Gastrocnemius medialis (tissue), 4 donors: ENCODE measurements at regions not wholly inside any gene's neighbourhood (a gene's known extent, or its start where the extent isn't known, plus 50 kb on each side); places are given as distances from the start of the nearest gene placed in this dataset.

Experiments used
- CTCF ChIP-seq, 5 experiments: fragments of 450-650 bp in 3 of 5; fragments of 200-600 bp in 2 of 5; sonication (generic) in 2 of 5; IDR thresholded peaks in 4 of 5; conservative IDR thresholded peaks in 1 of 5; 1 replicate in 4 of 5; 2 replicates in 1 of 5; pipeline ENCODE4 v1.5.1; 2016 to 2019; ENCODE audit warnings: antibody characterized with exemption in 5 of 5, mild to moderate bottlenecking in 3 of 5, moderate library complexity in 3 of 5
- POLR2A ChIP-seq, 2 donors: fragments of 450-650 bp; IDR thresholded peaks; one replicate each; pipeline ENCODE4 v1.6.1; 2017; ENCODE audit warnings: antibody characterized with exemption in 2 of 2, mild to moderate bottlenecking in 2 of 2, moderate library complexity in 2 of 2

GRCh38 chr18:42351455-42351854 is 396.4 kb downstream of the PIK3C3 start:
- TF ChIP-seq CTCF (IDR thresholded peaks at IDR 0.05 in 4 of 5, conservative IDR thresholded peaks at IDR 0.05 in 1 of 5) (no peak), POLR2A (IDR thresholded peaks at IDR 0.05) (no peak)
